PC-9 (cell line): ENCODE measurements at regions not wholly inside any gene's neighbourhood (a gene's known extent, or its start where the extent isn't known, plus 50 kb on each side); places are given as distances from the start of the nearest gene placed in this dataset.

Source experiments
- BruUV-seq: library from RNA; stranded (reverse); fragments of 400-500 nt; replicated peaks from 2 replicates; lab custom pipeline; 2021; lab: Mats Ljungman, UMichigan
- CTCF ChIA-PET: fragments of 300-600 bp; sonication (Branson Sonifier 250); formaldehyde crosslinking; loops from one replicate; lab custom pipeline; 2022; ENCODE audit warnings: antibody characterized with exemption; lab: Charles Lee
- POLR2A ChIA-PET: fragments of 300-600 bp; sonication (Branson Sonifier 250); formaldehyde crosslinking; loops from one replicate; lab custom pipeline; 2022; ENCODE audit warnings: antibody characterized with exemption; ENCODE audit not compliant: unreplicated experiment; lab: Charles Lee
- DNase-seq, 2 experiments: peaks; one replicate each; pipeline versions ENCODE4 v3.0.0 to v3.0.0-alpha.2; 2015 to 2022; ENCODE audit warnings: mixed read lengths in 1 of 2
- H2AFZ ChIP-seq: fragments of 200-600 bp; sonication (generic); 2 replicates; pipeline ENCODE4 v1.8.1; 2017; ENCODE audit warnings: antibody characterized with exemption
- H3F3A ChIP-seq: fragments of 200-600 bp; sonication (generic); 2 replicates; pipeline ENCODE4 v1.8.1; 2017; ENCODE audit warnings: antibody characterized with exemption, mild to moderate bottlenecking, low read depth; ENCODE audit not compliant: insufficient read depth
- H3K27ac ChIP-seq: fragments of 200-600 bp; sonication (generic); 2 replicates; pipeline ENCODE4 v1.6.1; 2016; ENCODE audit warnings: mixed run types
- H3K27me3 ChIP-seq: fragments of 200-600 bp; sonication (generic); 2 replicates; pipeline ENCODE4 v1.6.1; 2016; ENCODE audit warnings: low read depth, mixed run types; ENCODE audit not compliant: insufficient read depth
- H3K36me3 ChIP-seq: fragments of 200-600 bp; sonication (generic); 2 replicates; pipeline ENCODE4 v1.6.1; 2016; ENCODE audit warnings: low read depth, mixed run types
- H3K4me1 ChIP-seq: fragments of 200-600 bp; sonication (generic); replicated peaks from 2 replicates; pipeline ENCODE4 v1.6.1; 2016; ENCODE audit warnings: mixed run types; ENCODE audit not compliant: insufficient read depth
- H3K4me2 ChIP-seq: fragments of 200-600 bp; sonication (generic); 2 replicates; pipeline ENCODE4 v1.6.1; 2017; ENCODE audit warnings: mixed run types
- H3K4me3 ChIP-seq: fragments of 200-600 bp; sonication (generic); 2 replicates; pipeline ENCODE4 v1.6.1; 2016; ENCODE audit warnings: mixed run types
- H3K79me2 ChIP-seq: fragments of 200-600 bp; sonication (generic); 2 replicates; pipeline ENCODE4 v1.6.1; 2017; ENCODE audit warnings: low read depth, mixed run types
- H3K9me2 ChIP-seq: fragments of 200-600 bp; sonication (generic); 2 replicates; pipeline ENCODE4 v1.8.1; 2017; ENCODE audit warnings: mild to moderate bottlenecking; ENCODE audit not compliant: insufficient read depth
- H3K9me3 ChIP-seq: fragments of 200-600 bp; sonication (generic); 2 replicates; pipeline ENCODE4 v1.8.1; 2016; ENCODE audit warnings: low read depth; ENCODE audit not compliant: insufficient read depth
- H4K20me1 ChIP-seq: fragments of 200-600 bp; sonication (generic); 2 replicates; pipeline ENCODE4 v1.8.1; 2017; ENCODE audit not compliant: insufficient read depth
- CTCF ChIP-seq: fragments of 200-600 bp; sonication (generic); conservative IDR thresholded peaks from 2 replicates; pipeline ENCODE4 v1.6.1; 2017; ENCODE audit warnings: mixed run types, antibody characterized with exemption, mild to moderate bottlenecking, moderate library complexity
- EZH2 ChIP-seq: fragments of 200-600 bp; sonication (generic); IDR thresholded peaks from 2 replicates; pipeline ENCODE4 v1.8.0; 2017; ENCODE audit warnings: antibody characterized with exemption, low read depth
- intact Hi-C: fragments of 100-400 bp; cut with micrococcal nuclease; formaldehyde crosslinking; loops from one replicate; pipeline ENCODE4 v1.10.0; 2022; ENCODE audit not compliant: unreplicated experiment

GRCh38 chr20:61135968-61136367 lies 116.1 kb upstream of the CDH4 start:
- intact Hi-C loops = no loop called here
- no peak overlapping the region for H3K4me2 ChIP-seq
- no peak for TF ChIP-seq EZH2
- TF ChIP-seq CTCF = no peak
- H3F3A ChIP-seq = no peaks in the 10 kb centered on the region
- H3K79me2 ChIP-seq = no peaks in the 10 kb centered on the region
- H2AFZ ChIP-seq = no peak overlapping the region
- no peaks in the 10 kb centered on the region for H3K36me3 ChIP-seq
- H3K9me3 ChIP-seq = no peaks in the 10 kb centered on the region
- peaks cover 98% of the 10 kb centered on the region for H3K27me3 ChIP-seq
- no TSS peak for BruUV-seq
- ChIA-PET POLR2A (no interaction called here), CTCF (no interaction called here)
- H3K4me3 ChIP-seq = no peak overlapping the region
- H3K4me1 ChIP-seq = no peaks in the 10 kb centered on the region
- no peak overlapping the region for H3K27ac ChIP-seq
- no peaks in the 10 kb centered on the region for H4K20me1 ChIP-seq
- no peak for DNase-seq
- no peaks in the 10 kb centered on the region for H3K9me2 ChIP-seq

- intact Hi-C loops = no loop called here
- POLR2A ChIA-PET = no interaction called here
- no TSS peak for BruUV-seq
- H4K20me1 ChIP-seq = no peaks in the 10 kb centered on the region
- no peaks in the 10 kb centered on the region for H3F3A ChIP-seq
- peaks cover 85% of the 10 kb centered on the region for H3K27me3 ChIP-seq
- H3K4me2 ChIP-seq = no peak overlapping the region
- H3K36me3 ChIP-seq = no peaks in the 10 kb centered on the region
- DNase-seq = no peak
- H3K9me3 ChIP-seq = no peaks in the 10 kb centered on the region
- H3K27ac ChIP-seq = no peak overlapping the region
- no peak for TF ChIP-seq CTCF
- TF ChIP-seq EZH2 = no peak
- no peak overlapping the region for H3K4me3 ChIP-seq
- H2AFZ ChIP-seq = no peak overlapping the region
- H3K9me2 ChIP-seq = no peaks in the 10 kb centered on the region
- CTCF ChIA-PET = no interaction called here
- H3K79me2 ChIP-seq = no peaks in the 10 kb centered on the region
- no peaks in the 10 kb centered on the region for H3K4me1 ChIP-seq
Measured at GRCh38 chr20:61138566-61138965, 113.5 kb upstream of the CDH4 start.

GRCh38 chr20:61139031-61139430 lies 113.0 kb upstream of the CDH4 start:
- CTCF ChIA-PET = no interaction called here
- no TSS peak for BruUV-seq

More at GRCh38 chr20:61139031-61139430, 113.0 kb upstream of the CDH4 start:
- intact Hi-C loops = no loop called here
- TF ChIP-seq CTCF = no peak
- TF ChIP-seq EZH2 = no peak
- no peak overlapping the region for H2AFZ ChIP-seq
- no peak for DNase-seq
- no peaks in the 10 kb centered on the region for H3F3A ChIP-seq
- no peaks in the 10 kb centered on the region for H3K79me2 ChIP-seq
- no peak overlapping the region for H3K4me2 ChIP-seq
- H3K9me3 ChIP-seq = no peaks in the 10 kb centered on the region
- POLR2A ChIA-PET = no interaction called here
- peaks cover 80% of the 10 kb centered on the region for H3K27me3 ChIP-seq
- H3K4me3 ChIP-seq = no peak overlapping the region
- no peaks in the 10 kb centered on the region for H3K9me2 ChIP-seq
- H4K20me1 ChIP-seq = no peaks in the 10 kb centered on the region
- H3K27ac ChIP-seq = no peak overlapping the region
- no peaks in the 10 kb centered on the region for H3K4me1 ChIP-seq
- no peaks in the 10 kb centered on the region for H3K36me3 ChIP-seq
